ENCODE measurements at regions not wholly inside any gene's neighbourhood (a gene's known extent, or its start where the extent isn't known, plus 50 kb on each side); places are given as distances from the start of the nearest gene placed in this dataset.

GRCh38 chr11:70585236-70585545, 186.9 kb downstream of the CTTN start:
- TF ChIP-seq MAX (IDR thresholded peaks at IDR 0.05) = no peak
- no peak for TF ChIP-seq ZBTB7A (IDR thresholded peaks at IDR 0.05; ENCODE audit: low read depth)

GRCh38 chr11:70586261-70587074, 188.1 kb downstream of the CTTN start:
- TF ChIP-seq YY1 (IDR thresholded peaks at IDR 0.05; ENCODE audit: low read depth) (no peak), MAX (IDR thresholded peaks at IDR 0.05) (no peak), REST (IDR thresholded peaks at IDR 0.05; ENCODE audit: low read depth) (no peak), TAF1 (IDR thresholded peaks at IDR 0.05; ENCODE audit: low read depth) (no peak), ZBTB7A (IDR thresholded peaks at IDR 0.05; ENCODE audit: low read depth) (no peak), TEAD4 (IDR thresholded peaks at IDR 0.05) (no peak), NFIC (IDR thresholded peaks at IDR 0.05) (no peak)

- TF ChIP-seq TEAD4 (IDR thresholded peaks at IDR 0.05) = no peak
- TF ChIP-seq RAD21 (IDR thresholded peaks at IDR 0.05; ENCODE audit: low read depth) = no peak
- TF ChIP-seq YY1 (IDR thresholded peaks at IDR 0.05; ENCODE audit: low read depth) = no peak
- TF ChIP-seq ZBTB7A (IDR thresholded peaks at IDR 0.05; ENCODE audit: low read depth) = no peak
- no peak for TF ChIP-seq TCF12 (IDR thresholded peaks at IDR 0.05; ENCODE audit: low read depth)
- no peak for TF ChIP-seq FOXM1 (IDR thresholded peaks at IDR 0.05; ENCODE audit: borderline replicate concordance, low read depth)
- no peak for TF ChIP-seq CREB1 (IDR thresholded peaks at IDR 0.05; ENCODE audit: low read depth)
- no peak for TF ChIP-seq CEBPB (IDR thresholded peaks at IDR 0.05)
- TF ChIP-seq REST (IDR thresholded peaks at IDR 0.05; ENCODE audit: low read depth) = no peak
- no peak for TF ChIP-seq TAF1 (IDR thresholded peaks at IDR 0.05; ENCODE audit: low read depth)
- no peak for TF ChIP-seq EP300 (IDR thresholded peaks at IDR 0.05; ENCODE audit: borderline replicate concordance)
- TF ChIP-seq NFIC (IDR thresholded peaks at IDR 0.05) = no peak
- TF ChIP-seq MAX (IDR thresholded peaks at IDR 0.05) = no peak
- no peak for TF ChIP-seq USF1 (IDR thresholded peaks at IDR 0.05)
- TF ChIP-seq EGR1 (IDR thresholded peaks at IDR 0.05) = no peak
Observed at GRCh38 chr11:70587075-70587389, 188.7 kb downstream of the CTTN start.

GRCh38 chr11:70590356-70590991, 192.1 kb downstream of the CTTN start:
- TF ChIP-seq TCF12 (IDR thresholded peaks at IDR 0.05; ENCODE audit: low read depth) = no peak
- TF ChIP-seq TEAD4 (IDR thresholded peaks at IDR 0.05) = no peak
- TF ChIP-seq NFIC (IDR thresholded peaks at IDR 0.05) = no peak
- no peak for TF ChIP-seq YY1 (IDR thresholded peaks at IDR 0.05; ENCODE audit: low read depth)
- TF ChIP-seq USF1 (IDR thresholded peaks at IDR 0.05) = no peak
- no peak for TF ChIP-seq EP300 (IDR thresholded peaks at IDR 0.05; ENCODE audit: borderline replicate concordance)
- no peak for TF ChIP-seq RAD21 (IDR thresholded peaks at IDR 0.05; ENCODE audit: low read depth)
- TF ChIP-seq CEBPB (IDR thresholded peaks at IDR 0.05) = no peak
- TF ChIP-seq CREB1 (IDR thresholded peaks at IDR 0.05; ENCODE audit: low read depth) = no peak
- TF ChIP-seq TAF1 (IDR thresholded peaks at IDR 0.05; ENCODE audit: low read depth) = no peak
- no peak for TF ChIP-seq MAX (IDR thresholded peaks at IDR 0.05)
- TF ChIP-seq EGR1 (IDR thresholded peaks at IDR 0.05) = no peak
- TF ChIP-seq REST (IDR thresholded peaks at IDR 0.05; ENCODE audit: low read depth) = no peak
- no peak for TF ChIP-seq FOXM1 (IDR thresholded peaks at IDR 0.05; ENCODE audit: borderline replicate concordance, low read depth)
- TF ChIP-seq ZBTB7A (IDR thresholded peaks at IDR 0.05; ENCODE audit: low read depth) = no peak
